ENCODE measurements at regions not wholly inside any gene's neighbourhood (a gene's known extent, or its start where the extent isn't known, plus 50 kb on each side); places are given as distances from the start of the nearest gene placed in this dataset.

GRCh38 chr20:16946097-16946496, 197.9 kb downstream of the OTOR start:
- no peak for DNase-seq (ENCODE audit: low spot score)
- POLR2A ChIA-PET (ENCODE audit: low non-redundant PET): no interaction called here
- TF ChIP-seq CTCF (conservative IDR thresholded peaks at IDR 0.05; ENCODE audit: low read depth): no peak
- CTCF ChIA-PET: no interaction called here
- no peak overlapping the region for H3K27ac ChIP-seq

GRCh38 chr20:16947479-16947878, 199.3 kb downstream of the OTOR start:
- CTCF ChIA-PET: no interaction called here
- H3K27ac ChIP-seq: no peak overlapping the region
- TF ChIP-seq CTCF (conservative IDR thresholded peaks at IDR 0.05; ENCODE audit: low read depth): no peak
- POLR2A ChIA-PET (ENCODE audit: low non-redundant PET): no interaction called here
- no peak for DNase-seq (ENCODE audit: low spot score)

GRCh38 chr20:16951876-16952275, 203.7 kb downstream of the OTOR start:
- no peak overlapping the region for H3K27ac ChIP-seq
- ChIA-PET POLR2A (ENCODE audit: low non-redundant PET) (no interaction called here), CTCF (no interaction called here)
- no peak for DNase-seq (ENCODE audit: low spot score)
- TF ChIP-seq CTCF (conservative IDR thresholded peaks at IDR 0.05; ENCODE audit: low read depth): no peak

GRCh38 chr20:16952965-16953364, 204.8 kb downstream of the OTOR start:
- POLR2A ChIA-PET (ENCODE audit: low non-redundant PET): no interaction called here
- H3K27ac ChIP-seq: no peak overlapping the region
- TF ChIP-seq CTCF (conservative IDR thresholded peaks at IDR 0.05; ENCODE audit: low read depth): no peak
- CTCF ChIA-PET: no interaction called here
- DNase-seq (ENCODE audit: low spot score): no peak

GRCh38 chr20:16953858-16954257, 205.7 kb downstream of the OTOR start:
- TF ChIP-seq CTCF (conservative IDR thresholded peaks at IDR 0.05; ENCODE audit: low read depth): no peak
- no peak for DNase-seq (ENCODE audit: low spot score)
- ChIA-PET CTCF (no interaction called here), POLR2A (ENCODE audit: low non-redundant PET) (no interaction called here)
- H3K27ac ChIP-seq: no peak overlapping the region

GRCh38 chr20:16955462-16955861, 207.3 kb downstream of the OTOR start:
- CTCF ChIA-PET: interaction anchor here (0.8 kb wide), 1 partner anchor 1242 kb away, joined by 3 read pairs; no protein-coding TSS in a partner anchor

More at GRCh38 chr20:16955462-16955861, 207.3 kb downstream of the OTOR start:
- DNase-seq (ENCODE audit: low spot score): no peak
- TF ChIP-seq CTCF (conservative IDR thresholded peaks at IDR 0.05; ENCODE audit: low read depth): no peak
- POLR2A ChIA-PET (ENCODE audit: low non-redundant PET): no interaction called here
- H3K27ac ChIP-seq: no peak overlapping the region
